GM06990 (cell line): ENCODE measurements at regions not wholly inside any gene's neighbourhood (a gene's known extent, or its start where the extent isn't known, plus 50 kb on each side); places are given as distances from the start of the nearest gene placed in this dataset.

Experiments
- DNase-seq: peaks from one replicate; pipeline ENCODE4 v3.0.0-alpha.2; 2011; ENCODE audit not compliant: insufficient read length; ENCODE audit errors: extremely low read depth
- H3K27me3 ChIP-seq: replicated peaks from 2 replicates; pipeline ENCODE4 v1.6.0; 2011; ENCODE audit warnings: low read length; ENCODE audit not compliant: control insufficient read depth, insufficient read depth
- H3K36me3 ChIP-seq: 2 replicates; pipeline ENCODE4 v1.5.1; 2011; ENCODE audit warnings: low read length; ENCODE audit not compliant: control insufficient read depth, insufficient read depth
- H3K4me3 ChIP-seq: replicated peaks from 2 replicates; pipeline ENCODE4 v1.5.1; 2011; ENCODE audit warnings: low read depth, mild to moderate bottlenecking, control low read depth, low read length
- TF ChIP-seq, protein P1 (sequence below): IDR thresholded peaks from 2 replicates; pipeline ENCODE4 v1.5.1; 2011; ENCODE audit warnings: low read length, control low read depth, mild to moderate bottlenecking, inconsistent platforms; ENCODE audit not compliant: insufficient read depth, poor library complexity, severe bottlenecking

DNA sequence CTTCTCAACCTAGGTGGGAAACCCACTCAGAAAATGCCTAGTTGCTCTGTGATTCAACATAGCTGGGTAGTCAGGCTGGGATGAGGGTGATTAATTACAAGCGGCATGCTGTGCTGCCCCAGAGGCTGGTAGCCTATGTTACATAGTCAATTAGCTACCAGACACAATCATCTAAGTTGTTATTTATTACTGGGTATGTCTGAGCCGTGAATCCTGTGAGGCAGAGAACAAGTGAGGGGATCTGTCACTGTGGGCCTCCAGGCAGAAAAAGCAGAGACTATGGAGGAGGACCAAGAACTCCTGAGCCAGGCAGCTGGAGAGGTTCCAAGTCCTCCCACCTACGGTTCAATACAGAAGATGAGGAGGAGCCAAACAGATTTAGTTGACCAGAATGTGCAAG is 186.6 kb upstream of the BDNF start:
- TF ChIP-seq, protein P1, sequence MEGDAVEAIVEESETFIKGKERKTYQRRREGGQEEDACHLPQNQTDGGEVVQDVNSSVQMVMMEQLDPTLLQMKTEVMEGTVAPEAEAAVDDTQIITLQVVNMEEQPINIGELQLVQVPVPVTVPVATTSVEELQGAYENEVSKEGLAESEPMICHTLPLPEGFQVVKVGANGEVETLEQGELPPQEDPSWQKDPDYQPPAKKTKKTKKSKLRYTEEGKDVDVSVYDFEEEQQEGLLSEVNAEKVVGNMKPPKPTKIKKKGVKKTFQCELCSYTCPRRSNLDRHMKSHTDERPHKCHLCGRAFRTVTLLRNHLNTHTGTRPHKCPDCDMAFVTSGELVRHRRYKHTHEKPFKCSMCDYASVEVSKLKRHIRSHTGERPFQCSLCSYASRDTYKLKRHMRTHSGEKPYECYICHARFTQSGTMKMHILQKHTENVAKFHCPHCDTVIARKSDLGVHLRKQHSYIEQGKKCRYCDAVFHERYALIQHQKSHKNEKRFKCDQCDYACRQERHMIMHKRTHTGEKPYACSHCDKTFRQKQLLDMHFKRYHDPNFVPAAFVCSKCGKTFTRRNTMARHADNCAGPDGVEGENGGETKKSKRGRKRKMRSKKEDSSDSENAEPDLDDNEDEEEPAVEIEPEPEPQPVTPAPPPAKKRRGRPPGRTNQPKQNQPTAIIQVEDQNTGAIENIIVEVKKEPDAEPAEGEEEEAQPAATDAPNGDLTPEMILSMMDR, result no peak
- Histone ChIP-seq H3K4me3 (no peak overlapping the region), H3K36me3 (no peaks in the 10 kb centered on the region), H3K27me3 (no peaks in the 10 kb centered on the region)
- DNase-seq, result no peak

DNA sequence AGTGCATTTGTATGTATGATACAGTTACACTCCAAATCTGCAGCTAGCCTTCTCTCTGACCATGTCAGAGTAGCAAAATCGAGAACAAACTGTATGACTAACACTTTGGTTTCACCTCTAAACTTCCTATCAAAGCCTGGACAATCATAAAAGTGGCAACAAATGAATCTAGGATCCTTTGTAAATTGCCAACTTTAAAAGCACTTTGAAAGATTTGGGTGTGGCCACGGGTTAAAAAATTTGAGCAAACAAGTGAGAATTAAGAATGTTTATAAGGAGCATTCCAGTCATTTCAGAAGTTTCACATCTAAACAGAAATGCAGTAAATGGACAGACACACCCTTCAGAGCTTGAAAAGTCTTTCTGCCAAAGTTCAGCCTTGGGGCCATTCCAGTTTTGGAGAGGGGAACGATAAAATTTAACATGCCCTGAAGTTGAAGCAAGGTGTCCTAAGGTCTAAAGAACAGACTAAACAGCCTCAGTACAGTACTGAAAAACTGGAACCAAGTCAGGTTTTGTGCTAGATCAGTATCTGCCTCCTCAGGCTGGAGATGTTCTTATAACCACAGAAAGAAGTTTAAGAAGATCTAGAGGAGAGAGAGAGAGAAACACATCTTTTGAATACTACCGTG is 181.9 kb upstream of the BDNF start:
- Histone ChIP-seq H3K4me3 (no peak overlapping the region), H3K36me3 (no peaks in the 10 kb centered on the region), H3K27me3 (no peaks in the 10 kb centered on the region)
- TF ChIP-seq, protein P1, result no peak
- peak; percentile 36 for DNase-seq

DNA sequence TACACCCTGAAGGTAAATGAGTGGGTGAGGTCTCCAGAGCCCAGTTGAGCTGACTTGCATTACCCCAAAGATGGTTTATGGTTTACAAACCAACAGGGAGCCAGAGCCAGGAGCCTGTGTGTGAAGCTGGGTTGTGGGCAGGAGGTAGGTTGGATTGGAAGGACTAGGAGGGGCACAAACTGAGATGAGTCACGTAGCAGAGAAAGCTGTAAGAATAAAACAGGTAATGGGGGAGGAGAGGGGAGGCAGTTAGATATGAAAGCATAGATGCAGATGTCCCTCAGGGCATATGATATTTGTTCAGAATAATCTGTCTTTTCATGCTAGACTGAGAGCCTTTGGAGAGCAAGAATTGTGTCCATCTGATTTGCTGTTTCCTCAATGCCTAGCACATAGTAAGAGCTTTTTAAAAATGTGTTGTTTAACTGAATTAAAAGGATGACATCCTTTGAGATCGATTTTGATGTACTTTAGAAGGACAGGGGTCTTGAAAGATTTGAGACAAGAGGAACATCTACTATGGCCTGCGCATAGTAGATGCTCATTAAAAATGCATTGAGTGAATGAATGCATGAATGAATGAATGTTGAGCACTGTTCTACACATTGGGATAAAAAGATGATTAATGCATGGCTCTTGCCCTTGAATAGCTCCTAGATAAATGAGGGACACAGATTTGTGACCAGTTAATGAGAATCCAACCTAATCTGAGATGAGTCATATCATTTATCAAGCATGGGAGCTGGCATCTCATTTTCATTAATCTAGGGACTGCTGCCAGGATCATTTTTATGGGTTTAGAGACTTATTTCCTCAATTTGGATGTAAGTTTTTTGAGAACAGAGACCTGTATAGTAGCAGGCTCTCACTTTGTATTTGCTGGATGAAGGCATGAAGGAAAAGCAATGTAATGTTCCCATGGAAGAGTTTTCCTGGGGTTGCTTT is 175.8 kb upstream of the BDNF start:
- no peak overlapping the region for H3K4me3 ChIP-seq

DNA sequence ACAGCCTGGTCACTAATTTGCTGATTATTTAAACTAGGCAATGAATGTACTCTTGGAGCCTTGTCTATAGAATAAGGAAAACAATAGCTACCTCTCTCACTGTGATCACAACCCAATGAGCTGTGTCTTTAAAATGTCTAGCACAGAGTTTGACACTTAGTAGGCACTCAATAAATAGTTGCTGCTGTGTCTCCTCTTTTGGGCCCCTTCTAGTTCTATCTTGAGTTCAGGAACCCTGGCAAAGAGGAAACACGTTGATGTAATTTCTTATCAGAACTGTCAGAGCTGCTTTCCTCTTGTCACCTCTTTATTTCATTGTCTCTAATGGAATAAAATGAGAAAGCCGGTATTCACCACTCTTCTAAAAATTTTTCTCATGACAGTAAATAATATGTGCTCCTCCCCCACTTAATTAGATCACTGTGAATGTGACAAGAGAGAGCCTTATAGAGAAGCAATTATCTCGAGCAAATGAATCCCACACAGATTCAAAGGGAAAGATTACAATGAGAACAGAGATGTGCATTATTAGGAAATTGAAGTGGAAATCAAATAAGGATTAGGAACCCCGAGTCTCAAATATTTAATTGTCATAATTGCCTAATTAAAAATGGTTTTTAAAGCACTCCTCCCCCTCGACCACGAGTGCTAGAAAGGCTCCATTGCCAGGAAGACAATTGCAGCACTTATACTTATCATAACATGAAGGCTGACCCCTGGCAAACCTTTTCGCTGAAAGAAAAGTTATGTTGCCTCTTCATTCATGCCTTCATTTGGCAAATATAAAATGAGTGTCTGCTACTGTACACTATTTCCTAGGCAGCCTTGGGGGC is 175.0 kb upstream of the BDNF start:
- Histone ChIP-seq H3K4me3 (no peak overlapping the region), H3K27me3 (no peaks in the 10 kb centered on the region; the same call in 1 of the 2 replicates), H3K36me3 (no peaks in the 10 kb centered on the region)
- no peak for DNase-seq
- TF ChIP-seq, protein P1, result no peak

More for the DNA sequence above, 175.8 kb upstream of the BDNF start:
- TF ChIP-seq, protein P1, result no peak
- Histone ChIP-seq H3K27me3 (no peaks in the 10 kb centered on the region; the same call in 1 of the 2 replicates), H3K36me3 (no peaks in the 10 kb centered on the region)
- DNase-seq, result no peak

DNA sequence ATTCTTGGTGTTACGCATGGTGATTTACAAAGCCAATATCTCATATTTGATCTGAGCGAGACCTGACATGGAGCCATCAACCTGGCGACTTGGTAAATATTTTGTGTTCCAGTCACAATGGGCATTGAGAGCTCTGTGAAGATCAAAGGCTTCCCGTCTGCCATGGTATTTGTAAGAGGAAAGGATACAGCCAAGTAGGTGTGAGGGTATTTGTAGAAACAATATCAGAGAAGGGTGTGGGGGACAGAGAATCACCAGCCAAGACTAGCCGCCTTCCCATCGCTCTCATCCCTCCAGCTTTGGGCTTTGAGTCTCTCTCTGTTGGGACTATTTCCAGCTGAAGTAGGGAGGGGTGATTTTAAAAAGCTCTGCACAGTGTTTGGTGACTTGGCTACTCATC is 173.4 kb upstream of the BDNF start:
- no peak overlapping the region for H3K4me3 ChIP-seq
- H3K36me3 ChIP-seq, result no peaks in the 10 kb centered on the region

More for the DNA sequence above, 173.4 kb upstream of the BDNF start:
- no peaks in the 10 kb centered on the region; the same call in 1 of the 2 replicates for H3K27me3 ChIP-seq
- DNase-seq, result no peak
- TF ChIP-seq, protein P1, result no peak
